ENCODE measurements at regions not wholly inside any gene's neighbourhood (a gene's known extent, or its start where the extent isn't known, plus 50 kb on each side); places are given as distances from the start of the nearest gene placed in this dataset.

DNA sequence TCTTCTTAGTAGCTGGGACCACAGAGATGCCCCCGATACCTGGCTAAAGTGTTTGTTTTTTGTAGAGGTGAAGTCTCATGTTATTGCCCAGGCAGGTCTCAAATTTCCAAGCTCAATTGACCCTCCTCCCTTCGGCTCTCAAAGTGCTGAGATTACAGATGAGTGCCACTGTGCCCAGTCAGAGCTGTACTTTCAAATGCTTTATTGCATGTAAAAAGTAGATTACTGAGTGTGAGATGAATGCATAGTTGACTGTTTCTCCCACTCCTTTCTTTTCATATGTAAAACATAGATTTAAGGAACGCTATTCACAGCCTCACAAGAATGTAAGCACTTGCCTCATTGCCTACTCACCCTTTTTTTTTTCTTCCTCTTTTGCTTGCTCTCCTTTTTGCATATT is 984.4 kb upstream of the PABPC4L start:
- ChIA-PET POLR2A (no interaction called here), CTCF (no interaction called here)
- no peak for FAIRE-seq
- Histone ChIP-seq H3K36me3 (ENCODE audit: control insufficient read depth in 2 of 2, extremely low read depth in 1 of 2, insufficient read depth in 2 of 2, low read length in 2 of 2) (no peaks in the 10 kb centered on the region), H3K27ac (ENCODE audit: insufficient read depth, low read depth, low read length) (no peak overlapping the region), H3K4me1 (ENCODE audit: control insufficient read depth, extremely low read depth, insufficient read depth, low read length) (no peaks in the 10 kb centered on the region), H3K79me2 (ENCODE audit: control insufficient read depth, insufficient read depth, low read length) (no peaks in the 10 kb centered on the region), H3K9ac (replicated peaks; ENCODE audit: extremely low read depth, insufficient read depth, low read length) (no peak overlapping the region), H3K27me3 (ENCODE audit: control insufficient read depth in 2 of 2, insufficient read depth in 2 of 2, low read length in 2 of 2) (no peaks in the 10 kb centered on the region), H2AFZ (ENCODE audit: low read depth, low read length) (no peak overlapping the region), H3K4me2 (ENCODE audit: insufficient read depth, low read length) (no peak overlapping the region), H4K20me1 (replicated peaks; ENCODE audit: control insufficient read depth, extremely low read depth, insufficient read depth, low read length) (no peaks in the 10 kb centered on the region), H3K9me1 (replicated peaks; ENCODE audit: control insufficient read depth, extremely low read depth, insufficient read depth, low read length) (no peaks in the 10 kb centered on the region), H3K4me3 (replicated peaks in 1 of 3; ENCODE audit: insufficient read depth in 1 of 3, low read depth in 1 of 3, low read length in 3 of 3) (no peak overlapping the region), H3K9me3 (replicated peaks; ENCODE audit: control insufficient read depth, insufficient read depth, low read length) (no peaks in the 10 kb centered on the region)
- DNase-seq (ENCODE audit: low read depth, low spot score), result no peak
- dilution Hi-C loops (cut with MboI; ENCODE audit: extremely low pct_ligation_motif_present, low sequenced_read_pairs) (no loop called here), intact Hi-C loops (cut with micrococcal nuclease) (no loop called here)
- BruUV-seq (replicated peaks), result no TSS peak
- TF ChIP-seq MYC (IDR thresholded peaks at IDR 0.05; ENCODE audit: low read depth, low read length) (no peak), JUN (IDR thresholded peaks at IDR 0.05; ENCODE audit: borderline replicate concordance, insufficient read depth, insufficient read length, low read depth) (no peak), POLR2A (IDR thresholded peaks at IDR 0.05; ENCODE audit: low read depth, low read length) (no peak), GATA2 (IDR thresholded peaks at IDR 0.05; ENCODE audit: insufficient read depth, insufficient read length, low read depth, low read length) (no peak), POLR2AphosphoS5 (IDR thresholded peaks at IDR 0.05; ENCODE audit: insufficient read depth, low read depth, low read length) (no peak), FOS (IDR thresholded peaks at IDR 0.05; ENCODE audit: borderline replicate concordance, insufficient read depth, low read length) (no peak), EZH2 (IDR thresholded peaks at IDR 0.05; ENCODE audit: borderline replicate concordance, low read depth, low read length, severe bottlenecking) (no peak)
- TF ChIP-seq, protein P1, sequence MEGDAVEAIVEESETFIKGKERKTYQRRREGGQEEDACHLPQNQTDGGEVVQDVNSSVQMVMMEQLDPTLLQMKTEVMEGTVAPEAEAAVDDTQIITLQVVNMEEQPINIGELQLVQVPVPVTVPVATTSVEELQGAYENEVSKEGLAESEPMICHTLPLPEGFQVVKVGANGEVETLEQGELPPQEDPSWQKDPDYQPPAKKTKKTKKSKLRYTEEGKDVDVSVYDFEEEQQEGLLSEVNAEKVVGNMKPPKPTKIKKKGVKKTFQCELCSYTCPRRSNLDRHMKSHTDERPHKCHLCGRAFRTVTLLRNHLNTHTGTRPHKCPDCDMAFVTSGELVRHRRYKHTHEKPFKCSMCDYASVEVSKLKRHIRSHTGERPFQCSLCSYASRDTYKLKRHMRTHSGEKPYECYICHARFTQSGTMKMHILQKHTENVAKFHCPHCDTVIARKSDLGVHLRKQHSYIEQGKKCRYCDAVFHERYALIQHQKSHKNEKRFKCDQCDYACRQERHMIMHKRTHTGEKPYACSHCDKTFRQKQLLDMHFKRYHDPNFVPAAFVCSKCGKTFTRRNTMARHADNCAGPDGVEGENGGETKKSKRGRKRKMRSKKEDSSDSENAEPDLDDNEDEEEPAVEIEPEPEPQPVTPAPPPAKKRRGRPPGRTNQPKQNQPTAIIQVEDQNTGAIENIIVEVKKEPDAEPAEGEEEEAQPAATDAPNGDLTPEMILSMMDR (IDR thresholded peaks at IDR 0.05; ENCODE audit: extremely low read depth in 1 of 2, insufficient read depth in 1 of 2, low read depth in 1 of 2, low read length in 2 of 2), result no peak
- TF ChIP-seq, protein P2, sequence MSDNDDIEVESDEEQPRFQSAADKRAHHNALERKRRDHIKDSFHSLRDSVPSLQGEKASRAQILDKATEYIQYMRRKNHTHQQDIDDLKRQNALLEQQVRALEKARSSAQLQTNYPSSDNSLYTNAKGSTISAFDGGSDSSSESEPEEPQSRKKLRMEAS (IDR thresholded peaks at IDR 0.05; ENCODE audit: insufficient read depth, insufficient read length), result no peak
